NCI-H2171 treated with DMSO at 0.1 percent for 48 hours (cell line): ENCODE measurements at regions not wholly inside any gene's neighbourhood (a gene's known extent, or its start where the extent isn't known, plus 50 kb on each side); places are given as distances from the start of the nearest gene placed in this dataset.
"Not testable (repeated sequence)": the region's sequence is repeated elsewhere in the genome, so short reads cannot be mapped to it uniquely, and the experiment has no call there.

Experiments
- DNase-seq: peaks from one replicate; lab custom pipeline; 2025; lab: John Stamatoyannopoulos, UW

DNA sequence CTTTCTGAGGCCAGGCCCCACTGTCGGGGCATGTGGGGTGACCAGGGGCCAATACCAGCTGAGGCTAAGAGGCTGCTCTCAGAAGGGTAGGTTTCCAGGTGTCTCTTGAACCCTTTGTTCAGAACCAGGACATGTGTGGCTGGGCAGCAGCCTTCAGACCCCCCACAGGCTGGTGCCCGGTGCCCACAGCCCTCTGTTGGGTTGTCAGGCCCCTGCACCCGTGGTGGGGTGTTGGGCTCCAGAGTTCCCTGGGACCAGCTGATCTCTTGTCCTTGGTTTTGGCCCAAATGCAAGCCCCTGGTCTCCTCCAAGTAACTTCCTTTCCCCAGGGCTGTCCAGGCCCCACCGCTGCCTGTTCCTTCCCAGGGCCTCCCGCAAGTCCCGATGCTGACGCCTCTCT, 226.0 kb downstream of the TMEM121 start:
- not testable (repeated sequence) for DNase-seq

DNA sequence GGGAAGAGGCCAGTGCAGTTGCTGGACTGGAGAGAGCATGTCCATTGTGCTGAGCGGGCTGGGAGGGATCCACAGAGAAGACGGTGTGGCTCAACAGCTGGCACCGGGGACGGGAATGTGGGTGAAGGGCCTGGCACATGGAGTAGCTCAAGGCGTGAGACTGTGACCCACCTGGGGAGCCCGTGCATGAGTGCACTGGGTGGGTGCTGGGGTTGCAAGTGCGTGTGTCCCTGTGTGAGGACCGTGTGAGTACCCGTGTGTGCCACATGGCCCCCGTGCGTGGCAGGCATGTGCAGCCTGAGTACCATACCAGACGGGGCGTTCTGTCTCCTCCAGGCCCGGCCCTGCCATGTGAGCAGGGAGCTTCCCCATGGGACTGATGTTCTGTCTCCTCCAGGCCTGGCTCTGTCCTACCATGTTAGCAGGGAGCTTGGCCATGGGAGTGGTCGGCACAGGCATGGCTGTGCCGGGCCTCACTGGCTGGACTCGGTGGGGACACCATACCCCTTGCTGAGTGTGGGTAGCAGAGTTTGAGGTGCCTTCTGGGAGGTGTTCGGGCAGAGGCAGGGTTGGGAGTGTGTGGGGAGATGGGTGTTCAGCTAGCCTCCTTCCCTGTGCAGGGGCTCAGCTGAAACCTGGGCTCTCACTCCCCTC, 234.4 kb downstream of the TMEM121 start:
- no peak for DNase-seq

DNA sequence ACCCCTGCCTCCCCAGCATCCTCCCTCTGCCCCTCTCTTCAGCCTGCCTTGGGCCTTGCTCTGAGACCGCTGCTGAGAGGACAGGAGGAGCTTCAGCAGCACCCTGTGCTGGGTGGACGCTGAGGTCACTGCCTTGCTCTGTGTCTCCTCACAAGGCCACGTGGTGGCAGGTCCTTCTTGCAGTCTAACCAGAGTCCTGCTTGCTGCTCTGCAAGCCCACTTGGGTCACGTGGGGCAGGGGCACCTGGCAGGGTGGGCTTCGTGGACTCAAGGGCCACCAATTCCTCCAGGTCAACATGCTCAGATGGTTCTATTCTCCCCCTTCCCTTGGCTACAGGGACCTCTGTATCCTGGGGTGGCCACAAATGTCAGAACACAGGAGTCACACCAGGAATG, 235.0 kb downstream of the TMEM121 start:
- not testable (repeated sequence) for DNase-seq

DNA sequence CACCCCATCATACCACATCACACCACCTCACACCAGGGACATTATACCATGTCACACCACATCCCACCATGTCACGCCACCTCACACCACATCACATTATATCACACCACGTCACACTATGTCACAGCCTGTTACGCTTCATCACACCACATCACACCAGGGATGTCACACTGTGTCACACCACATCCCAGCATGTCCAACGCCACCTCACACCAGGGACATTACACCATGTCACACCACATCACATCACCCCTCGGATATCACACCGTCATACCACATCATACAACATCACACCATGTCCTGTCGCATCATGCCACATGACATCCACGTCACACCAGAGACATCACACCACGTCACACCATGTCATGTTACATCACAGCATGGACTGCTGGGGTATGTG, 235.5 kb downstream of the TMEM121 start:
- DNase-seq = no peak

DNA sequence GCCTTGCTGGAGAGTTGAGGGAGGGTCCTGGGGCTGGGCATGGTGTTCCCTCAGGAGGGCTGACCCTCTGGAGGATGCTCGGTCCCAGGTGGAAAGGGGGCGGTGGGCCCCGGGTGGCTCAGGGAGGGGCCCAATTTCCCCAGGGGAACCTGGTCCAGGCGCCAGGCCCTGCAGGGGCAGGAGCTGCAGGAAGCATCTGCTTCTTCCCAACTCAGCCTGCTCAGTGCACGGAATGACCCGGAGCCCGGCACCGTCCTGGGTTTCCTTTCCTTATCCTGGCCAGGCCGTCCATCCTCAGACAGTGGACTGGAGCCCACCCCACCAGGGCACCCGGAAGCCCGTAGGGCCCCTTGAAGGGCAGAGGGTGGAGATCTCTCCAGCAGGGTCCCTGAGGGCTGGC, 235.9 kb downstream of the TMEM121 start:
- not testable (repeated sequence) for DNase-seq

DNA sequence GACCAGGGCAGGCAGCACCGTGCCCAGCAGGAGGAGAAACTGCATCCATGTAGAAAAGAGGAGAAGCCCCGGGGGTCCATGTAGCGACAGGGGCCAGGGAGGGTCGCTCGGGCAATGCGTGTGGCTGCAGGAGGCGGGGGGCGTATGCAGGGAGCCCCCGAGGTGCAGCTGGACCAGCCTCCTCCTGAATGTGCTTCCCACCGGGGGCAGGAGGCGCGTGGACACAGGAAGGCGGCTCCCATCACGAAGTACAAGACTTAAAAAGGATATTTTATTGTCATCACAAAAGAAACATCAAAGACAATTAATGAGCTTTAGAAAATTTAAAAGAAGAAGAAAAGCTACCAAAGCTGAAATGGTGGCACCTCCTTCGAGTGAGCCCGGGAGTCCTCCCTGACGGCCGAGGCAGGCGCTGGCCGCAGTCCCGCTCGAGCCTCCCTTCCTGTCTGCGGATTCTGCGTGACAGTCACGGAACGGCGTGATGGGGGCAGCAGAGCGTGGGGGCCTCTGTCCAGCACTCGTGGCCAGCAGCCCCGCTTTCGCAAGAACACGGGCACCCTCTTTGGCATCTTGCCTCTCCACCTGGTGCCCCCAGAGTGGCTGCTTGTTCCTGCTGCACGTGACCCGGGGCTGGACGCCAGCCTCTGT, 238.0 kb downstream of the TMEM121 start:
- DNase-seq = not testable (repeated sequence)

DNA sequence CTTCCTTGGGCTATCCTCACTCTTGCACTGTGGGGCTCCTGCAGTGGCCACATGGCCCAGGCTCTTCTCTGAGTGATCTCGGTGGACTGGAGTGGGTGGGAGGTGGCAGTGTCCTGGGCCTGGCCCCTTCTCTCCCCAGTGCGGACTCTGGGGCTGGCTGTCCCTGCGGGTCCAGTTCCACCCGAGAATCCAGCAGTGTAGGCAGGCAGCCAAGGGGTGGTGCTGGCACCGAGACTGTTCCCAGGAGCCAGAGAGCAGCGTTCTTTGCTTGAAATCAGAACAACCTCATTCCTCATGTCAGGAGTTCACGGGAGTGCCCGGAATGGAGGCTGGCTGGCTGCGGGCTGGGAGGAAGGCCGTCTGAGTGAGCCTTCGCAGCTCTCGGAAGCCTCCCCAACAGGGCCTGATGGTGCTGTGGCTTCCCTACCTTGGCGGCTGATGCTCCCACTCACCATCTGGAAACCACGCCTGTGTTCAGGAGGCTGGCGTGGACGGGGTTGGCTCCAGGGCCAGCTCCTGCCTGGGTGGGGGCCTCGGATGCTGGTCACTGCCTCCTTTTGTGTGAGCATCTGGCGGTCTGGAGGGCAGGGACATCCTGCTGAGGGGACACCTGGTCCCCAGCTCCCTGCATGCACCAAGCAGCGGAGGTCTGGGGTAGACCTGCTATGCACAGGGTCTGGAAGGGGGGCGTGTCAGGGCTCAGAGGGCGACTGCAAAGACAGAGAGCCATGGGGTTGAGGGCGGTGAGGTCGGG, 238.9 kb downstream of the TMEM121 start:
- DNase-seq = not testable (repeated sequence)

DNA sequence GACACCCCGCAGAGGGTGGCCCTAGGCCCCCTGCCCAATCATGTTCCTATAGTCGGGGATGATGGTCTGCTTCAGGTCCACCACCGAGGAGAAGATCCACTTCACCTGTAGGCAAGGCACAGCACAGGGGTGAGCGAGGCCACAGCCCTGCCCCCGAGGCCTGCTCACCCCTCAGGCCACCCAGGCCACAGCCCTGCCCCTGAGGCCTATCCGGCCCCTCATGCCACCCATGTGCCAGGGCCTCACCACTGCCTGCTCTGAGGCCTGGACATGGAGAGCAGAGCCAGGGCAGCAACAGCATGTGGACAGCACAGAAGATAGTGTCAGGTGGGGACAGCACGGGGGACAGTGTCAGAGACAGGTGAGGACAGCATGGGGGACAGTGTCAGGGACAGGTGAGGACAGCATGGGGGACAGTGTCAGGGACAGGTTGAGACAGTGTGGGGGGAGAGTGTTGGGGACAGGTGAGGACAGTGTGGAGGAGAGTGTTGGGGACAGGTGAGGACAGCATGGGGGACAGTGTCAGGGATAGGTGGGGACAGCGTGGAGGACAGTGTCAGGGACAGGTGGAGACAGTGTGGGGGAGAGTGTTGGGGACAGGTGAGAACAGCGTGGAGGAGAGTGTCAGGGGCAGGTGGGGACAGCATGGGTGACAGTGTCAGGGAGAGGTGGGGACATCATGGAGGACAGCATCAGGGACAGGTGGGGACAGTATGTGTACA, 239.7 kb downstream of the TMEM121 start:
- no peak for DNase-seq

DNA sequence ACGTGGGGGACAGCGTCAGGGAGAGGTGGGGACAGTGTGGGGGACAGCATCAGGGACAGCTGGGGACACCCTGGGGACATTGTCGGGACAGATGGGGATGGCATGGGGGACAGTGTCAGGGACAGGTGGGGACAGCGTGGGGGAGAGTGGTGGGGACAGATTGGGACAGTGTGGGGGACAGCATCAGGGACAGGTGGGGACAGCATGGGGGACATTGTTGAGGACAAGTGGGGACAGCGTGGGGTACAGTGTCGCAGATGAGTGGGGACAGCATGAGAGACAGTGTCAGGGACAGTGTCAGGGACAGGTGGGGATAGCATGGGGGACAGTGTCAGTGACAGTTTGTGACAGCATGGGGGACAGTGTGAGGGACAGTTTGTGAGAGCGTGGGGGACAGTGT, 240.9 kb downstream of the TMEM121 start:
- DNase-seq = no peak

DNA sequence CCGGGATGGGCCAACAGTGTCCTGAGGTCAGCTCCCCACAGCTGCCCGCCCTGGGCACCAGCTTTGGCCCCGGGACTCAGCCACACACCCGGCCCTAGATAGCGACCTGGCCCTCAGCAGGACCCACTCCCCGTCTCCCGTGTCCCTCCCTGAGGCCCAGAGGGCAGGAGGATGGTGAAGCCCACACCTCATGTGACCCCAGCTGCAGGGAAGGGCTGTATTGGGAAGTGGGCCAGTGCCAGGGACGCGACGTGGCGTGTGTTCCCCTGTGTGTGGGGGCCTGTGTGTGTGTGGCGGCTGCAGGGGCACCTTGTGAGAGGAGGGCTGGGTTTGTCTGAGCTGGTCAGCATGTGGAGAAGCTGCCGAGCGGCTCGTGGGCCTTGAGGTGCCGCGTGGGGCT, 241.7 kb downstream of the TMEM121 start:
- DNase-seq = not testable (repeated sequence)

DNA sequence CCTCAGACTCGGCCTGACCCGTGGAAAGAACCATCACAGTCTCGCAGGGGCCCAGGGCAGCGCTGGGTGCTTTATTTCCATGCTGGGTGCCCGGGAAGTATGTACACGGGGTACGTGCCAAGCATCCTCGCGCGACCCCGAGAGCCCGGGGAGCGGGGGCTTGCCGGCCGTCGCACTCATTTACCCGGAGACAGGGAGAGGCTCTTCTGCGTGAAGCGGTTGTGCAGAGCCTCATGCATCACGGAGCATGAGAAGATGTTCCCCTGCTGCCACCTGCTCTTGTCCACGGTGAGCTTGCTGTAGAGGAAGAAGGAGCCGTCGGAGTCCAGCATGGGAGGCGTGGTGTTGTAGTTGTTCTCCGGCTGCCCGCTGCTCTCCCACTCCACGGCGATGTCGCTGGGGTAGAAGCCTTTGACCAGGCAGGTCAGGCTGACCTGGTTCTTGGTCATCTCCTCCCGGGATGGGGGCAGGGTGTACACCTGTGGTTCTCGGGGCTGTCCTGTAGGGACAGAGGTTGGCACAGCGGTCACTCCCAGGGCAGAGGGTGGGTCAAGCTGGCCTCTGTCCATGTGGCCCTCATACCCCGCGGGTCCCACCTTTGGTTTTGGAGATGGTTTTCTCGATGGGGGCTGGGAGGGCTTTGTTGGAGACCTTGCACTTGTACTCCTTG, 242.8 kb downstream of the TMEM121 start:
- not testable (repeated sequence) for DNase-seq

DNA sequence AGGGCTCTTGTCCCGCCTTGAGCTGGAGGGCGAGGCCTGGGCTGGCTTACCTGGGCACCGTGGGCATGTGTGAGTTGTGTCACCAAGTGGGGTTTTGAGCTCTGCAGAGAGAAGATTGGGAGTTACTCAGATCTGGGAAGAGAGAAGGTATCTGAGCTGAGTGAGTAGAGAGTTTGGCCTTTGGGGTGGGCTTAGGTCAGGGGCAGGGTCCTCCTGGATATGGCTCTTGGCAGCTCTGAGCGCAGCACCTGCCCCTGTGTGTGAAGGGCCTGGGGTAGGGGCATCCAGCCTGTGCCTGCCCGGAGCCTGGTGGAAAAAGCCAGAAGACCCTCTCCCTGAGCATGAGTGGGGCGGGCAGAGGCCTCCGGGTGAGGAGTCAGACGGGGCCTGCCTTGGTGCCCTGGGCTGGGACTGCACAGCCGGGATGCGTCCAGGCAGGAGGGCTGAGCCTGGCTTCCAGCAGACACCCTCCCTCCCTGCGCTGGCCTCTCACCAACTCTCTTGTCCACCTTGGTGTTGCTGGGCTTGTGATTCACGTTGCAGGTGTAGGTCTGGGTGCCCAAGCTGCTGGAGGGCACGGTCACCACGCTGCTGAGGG, 244.3 kb downstream of the TMEM121 start:
- not testable (repeated sequence) for DNase-seq

DNA sequence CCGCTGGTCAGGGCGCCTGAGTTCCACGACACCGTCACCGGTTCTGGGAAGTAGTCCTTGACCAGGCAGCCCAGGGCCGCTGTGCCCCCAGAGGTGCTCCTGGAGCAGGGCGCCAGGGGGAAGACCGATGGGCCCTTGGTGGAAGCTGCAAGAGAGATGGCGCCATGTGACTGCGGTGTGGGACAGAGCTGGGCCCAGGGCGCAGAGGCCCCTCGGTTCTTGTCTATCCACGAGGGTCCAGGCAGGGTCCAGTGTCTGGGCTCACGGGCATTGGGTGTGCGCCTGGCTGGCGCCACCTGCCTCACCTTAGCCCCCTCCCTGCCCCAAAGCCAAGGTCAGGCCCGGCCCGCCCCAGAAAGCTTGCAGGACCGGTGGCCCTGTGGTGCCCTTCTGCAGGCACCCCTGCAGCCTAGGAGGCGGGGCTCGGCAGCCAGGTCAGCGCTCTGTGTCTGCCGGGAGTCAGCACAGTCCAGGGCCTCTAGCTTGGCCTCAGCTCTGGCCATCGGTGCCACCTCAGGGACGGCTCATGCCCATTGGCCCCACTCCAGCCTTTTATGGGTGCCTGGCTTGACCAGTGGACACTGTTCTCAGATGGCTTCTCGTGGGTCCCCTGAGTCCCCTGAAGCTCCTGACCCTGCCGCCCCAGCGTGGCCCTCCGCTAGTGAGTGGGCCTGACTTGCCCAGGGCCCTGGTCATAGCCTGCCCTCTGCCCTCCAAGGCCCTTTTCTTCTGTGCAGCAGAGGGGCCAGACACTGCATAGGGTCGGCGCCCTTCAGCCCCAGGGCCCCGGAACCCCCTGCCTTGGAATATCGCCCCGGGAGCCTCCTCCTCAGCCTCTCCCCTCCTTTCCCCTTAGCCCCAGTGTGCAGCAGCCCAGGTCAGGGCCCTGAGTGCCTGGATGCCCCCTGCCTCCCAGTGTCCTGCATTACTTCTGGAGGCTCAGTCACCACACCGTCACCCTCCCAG, 245.2 kb downstream of the TMEM121 start:
- not testable (repeated sequence) for DNase-seq

DNA sequence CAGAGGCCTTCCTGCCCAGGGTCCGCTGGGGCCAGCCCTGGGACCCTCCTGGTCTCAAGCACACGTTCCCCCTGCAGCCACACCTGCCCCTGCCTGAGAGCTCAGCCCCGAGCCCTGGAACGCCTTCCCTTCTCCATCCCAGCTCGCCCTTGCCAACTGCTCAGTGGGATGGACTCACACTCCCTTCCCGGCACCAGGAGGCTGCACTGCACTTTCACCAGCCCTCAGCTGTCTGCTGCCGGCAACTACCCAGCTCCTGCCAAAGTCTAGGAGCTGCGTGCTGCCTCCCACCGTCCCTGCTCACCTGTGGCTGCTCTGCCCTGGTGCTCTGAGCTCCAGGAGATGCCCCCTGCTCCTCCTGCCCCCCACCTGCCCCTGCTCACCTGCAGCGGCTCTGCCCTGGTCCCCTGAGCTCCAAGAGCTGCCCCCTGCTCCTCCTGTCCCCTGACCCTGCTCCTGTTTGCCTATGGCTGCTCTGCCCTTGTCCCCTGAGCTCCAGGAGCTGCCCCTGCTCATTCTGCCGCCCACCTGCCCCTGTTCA, 246.4 kb downstream of the TMEM121 start:
- not testable (repeated sequence) for DNase-seq

DNA sequence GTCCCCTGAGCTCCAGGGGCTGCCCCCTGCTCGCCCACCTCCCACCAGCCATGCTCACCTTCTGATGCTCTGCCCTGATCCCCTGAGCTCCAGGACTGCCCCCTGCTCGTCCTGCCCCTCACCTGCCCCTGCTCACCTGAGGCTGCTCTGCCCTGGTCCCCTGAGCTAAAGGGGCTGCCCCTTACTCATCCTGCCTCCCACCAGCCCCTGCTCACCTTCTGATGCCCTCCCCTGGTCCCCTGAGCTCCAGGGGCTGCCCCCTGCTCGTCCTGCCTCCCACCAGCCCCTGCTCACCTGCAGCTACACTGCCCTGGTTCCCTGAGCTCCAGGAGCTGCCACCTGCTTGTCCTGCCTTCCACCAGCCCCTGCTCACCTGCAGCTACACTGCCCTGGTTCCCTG, 247.2 kb downstream of the TMEM121 start:
- DNase-seq = no peak

DNA sequence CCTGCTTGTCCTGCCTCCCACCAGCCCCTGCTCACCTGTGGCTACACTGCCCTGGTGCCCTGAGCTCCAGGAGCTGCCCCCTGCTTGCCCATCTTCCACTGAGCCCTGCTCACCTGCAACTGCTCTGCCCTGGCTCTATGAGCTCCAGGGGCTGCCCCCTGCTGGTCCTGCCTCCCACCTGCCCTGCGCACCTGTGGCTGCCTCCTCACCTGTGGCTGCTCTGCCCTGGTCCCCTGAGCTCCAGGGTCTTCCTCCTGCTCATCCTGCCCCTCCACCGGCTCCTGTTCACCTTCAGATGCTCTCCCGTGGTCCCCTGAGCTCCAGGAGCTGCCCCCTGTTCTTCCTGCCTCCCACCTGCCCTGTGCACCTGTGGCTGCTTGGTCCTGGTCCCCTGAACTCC, 247.6 kb downstream of the TMEM121 start:
- no peak for DNase-seq

DNA sequence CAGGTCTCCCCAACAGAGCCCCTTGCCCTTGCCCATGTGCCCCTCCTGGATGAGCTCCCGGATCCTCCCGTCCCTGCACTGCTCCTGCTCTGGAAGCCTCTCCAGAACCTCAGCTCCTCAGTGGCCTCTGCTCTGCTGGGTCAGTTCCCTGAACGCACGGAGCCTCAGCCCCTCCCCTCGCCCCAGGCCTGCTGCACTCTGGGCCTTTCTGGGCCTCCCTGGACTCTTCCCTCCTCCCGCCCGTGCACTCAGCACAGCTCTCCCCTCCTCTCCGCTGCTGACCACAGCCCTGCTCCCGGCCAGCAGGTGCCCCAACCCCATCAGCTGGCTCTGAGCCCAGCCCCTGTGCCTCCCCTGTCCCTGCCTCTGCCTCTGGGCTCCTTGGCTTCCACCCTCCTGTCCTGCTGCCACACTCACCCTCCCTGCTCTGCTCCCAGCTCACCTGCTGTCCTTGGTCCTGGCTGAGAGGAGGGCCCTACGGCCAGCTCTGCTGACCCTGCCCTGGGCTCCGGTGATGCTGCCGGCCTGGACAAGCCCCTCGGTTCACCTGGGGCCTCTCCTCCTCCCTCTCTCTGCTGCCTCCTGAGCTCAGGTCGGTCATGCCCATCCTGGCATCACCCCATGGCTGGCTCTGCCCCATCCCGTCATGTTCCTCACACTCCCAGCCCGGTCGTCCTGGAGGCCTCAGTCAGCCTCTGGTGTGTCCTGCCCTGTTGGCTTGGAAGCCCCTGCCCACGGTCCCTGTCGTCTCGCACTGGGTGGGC, 248.4 kb downstream of the TMEM121 start:
- DNase-seq = not testable (repeated sequence)

DNA sequence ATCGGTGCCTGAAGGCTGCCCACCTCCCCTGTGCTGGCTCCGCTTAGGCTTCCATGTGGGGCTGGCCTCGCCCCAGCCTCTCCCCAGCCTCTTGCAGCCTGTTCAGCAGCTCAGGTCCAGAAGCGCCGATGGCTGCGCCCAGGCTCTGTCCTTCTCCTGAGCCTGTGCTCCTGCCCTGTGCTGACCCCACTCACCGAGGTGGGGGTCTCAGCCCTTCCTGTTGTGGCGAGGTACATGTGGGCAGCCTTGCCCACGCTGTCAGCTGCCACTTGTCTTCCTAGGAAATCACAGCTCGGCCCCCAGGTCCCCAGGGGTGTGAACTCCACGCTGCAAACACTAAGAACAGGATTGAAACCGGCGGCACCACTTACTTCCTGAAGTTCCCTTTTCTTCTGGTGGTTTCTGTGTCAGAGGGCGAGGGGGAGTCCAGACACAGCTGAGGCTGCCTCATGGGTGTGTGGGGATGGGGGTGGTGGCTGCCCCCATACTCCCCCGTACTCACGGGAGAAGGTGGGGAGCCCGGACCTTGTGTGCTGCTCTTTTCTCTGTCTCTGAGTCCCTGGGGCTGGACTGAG, 249.1 kb downstream of the TMEM121 start:
- not testable (repeated sequence) for DNase-seq

DNA sequence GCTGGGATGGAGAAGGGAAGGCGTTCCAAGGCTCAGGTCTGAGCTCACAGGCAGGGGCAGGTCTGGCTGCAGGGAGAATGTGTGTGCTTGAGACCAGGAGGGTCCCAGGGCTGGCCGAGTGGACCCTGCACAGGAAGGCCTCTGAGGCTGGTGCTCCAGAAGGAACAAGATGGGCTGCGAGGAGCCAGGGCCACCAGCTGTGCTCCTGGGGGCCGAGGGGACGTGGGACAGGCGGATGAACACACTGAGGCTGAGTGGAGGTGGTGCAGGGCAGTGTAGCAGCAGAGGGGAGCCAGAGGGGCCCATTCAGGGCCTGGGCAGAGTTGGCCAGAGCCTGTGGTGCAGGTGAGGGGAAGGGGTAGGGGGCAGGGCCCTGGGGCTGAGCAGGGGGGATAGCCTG, 249.7 kb downstream of the TMEM121 start:
- not testable (repeated sequence) for DNase-seq
